ENCODE measurements at regions not wholly inside any gene's neighbourhood (a gene's known extent, or its start where the extent isn't known, plus 50 kb on each side); places are given as distances from the start of the nearest gene placed in this dataset.

- intact Hi-C loops (cut with DNase I; ENCODE audit: low total_unique reads) = no loop called here
- WGBS, 2 donors = 88 to 91% methylated on average over 2 of the region's 2 CpGs
- TF ChIP-seq POLR2A (IDR thresholded peaks at IDR 0.05) (no peak), CTCF (IDR thresholded peaks at IDR 0.05) (no peak)
- no peak for DNase-seq
- H3K4me3 ChIP-seq = no peak overlapping the region
- H3K36me3 ChIP-seq (ENCODE audit: low read depth, missing control alignments) = no peaks in the 10 kb centered on the region
- no peak overlapping the region for H3K27ac ChIP-seq
- H3K9me3 ChIP-seq = no peaks in the 10 kb centered on the region
- no peaks in the 10 kb centered on the region for H3K27me3 ChIP-seq
- H3K4me1 ChIP-seq = peaks cover 5% of the 10 kb centered on the region
Measured at GRCh38 chr10:3928569-3928968, 143.6 kb upstream of the KLF6 start.

- intact Hi-C loops (cut with DNase I; ENCODE audit: low total_unique reads) = no loop called here
- peaks cover 5% of the 10 kb centered on the region for H3K4me1 ChIP-seq
- no peak for DNase-seq
- H3K27ac ChIP-seq = no peak overlapping the region
- TF ChIP-seq POLR2A (IDR thresholded peaks at IDR 0.05) (no peak), CTCF (IDR thresholded peaks at IDR 0.05) (no peak)
- WGBS, 2 donors = 75 to 80% methylated on average over 3 of the region's 3 CpGs
- H3K4me3 ChIP-seq = no peak overlapping the region
- no peaks in the 10 kb centered on the region for H3K27me3 ChIP-seq
- H3K9me3 ChIP-seq = no peaks in the 10 kb centered on the region
- no peaks in the 10 kb centered on the region for H3K36me3 ChIP-seq (ENCODE audit: low read depth, missing control alignments)
Measured at GRCh38 chr10:3928078-3928477, 143.1 kb upstream of the KLF6 start.

- no peak overlapping the region for H3K27ac ChIP-seq
- intact Hi-C loops (cut with DNase I; ENCODE audit: low total_unique reads) = no loop called here
- no peaks in the 10 kb centered on the region for H3K9me3 ChIP-seq
- no peak for DNase-seq
- peaks cover 5% of the 10 kb centered on the region for H3K4me1 ChIP-seq
- TF ChIP-seq POLR2A (IDR thresholded peaks at IDR 0.05) = no peak
- H3K36me3 ChIP-seq (ENCODE audit: low read depth, missing control alignments) = no peaks in the 10 kb centered on the region
- WGBS, 2 donors = 66 to 71% methylated on average over 18 of the region's 18 CpGs
- no peak overlapping the region for H3K4me3 ChIP-seq
- no peaks in the 10 kb centered on the region for H3K27me3 ChIP-seq
Measured at GRCh38 chr10:3926675-3927525, 141.9 kb upstream of the KLF6 start.

GRCh38 chr10:3926258-3926657 lies 141.2 kb upstream of the KLF6 start:
- WGBS, 2 donors = 91 to 94% methylated on average over 4 of the region's 4 CpGs
- no peak for TF ChIP-seq CTCF (IDR thresholded peaks at IDR 0.05)
- TF ChIP-seq POLR2A (IDR thresholded peaks at IDR 0.05) = no peak
- intact Hi-C loops (cut with DNase I; ENCODE audit: low total_unique reads) = no loop called here
- no peaks in the 10 kb centered on the region for H3K9me3 ChIP-seq
- no peaks in the 10 kb centered on the region for H3K27me3 ChIP-seq
- no peak overlapping the region for H3K27ac ChIP-seq
- H3K4me3 ChIP-seq = no peak overlapping the region
- peaks cover 1% of the 10 kb centered on the region for H3K4me1 ChIP-seq
- no peaks in the 10 kb centered on the region for H3K36me3 ChIP-seq (ENCODE audit: low read depth, missing control alignments)
- no peak for DNase-seq

GRCh38 chr10:3925184-3925583 lies 140.2 kb upstream of the KLF6 start:
- DNase-seq = no peak
- no peaks in the 10 kb centered on the region for H3K4me1 ChIP-seq
- H3K4me3 ChIP-seq = no peak overlapping the region
- 73 to 94% methylated on average over 4 of the region's 4 CpGs for WGBS, 2 donors
- no peaks in the 10 kb centered on the region for H3K9me3 ChIP-seq
- H3K27me3 ChIP-seq = no peaks in the 10 kb centered on the region
- intact Hi-C loops (cut with DNase I; ENCODE audit: low total_unique reads) = no loop called here
- no peaks in the 10 kb centered on the region for H3K36me3 ChIP-seq (ENCODE audit: low read depth, missing control alignments)
- TF ChIP-seq POLR2A (IDR thresholded peaks at IDR 0.05) = no peak
- no peak for TF ChIP-seq CTCF (IDR thresholded peaks at IDR 0.05)
- H3K27ac ChIP-seq = no peak overlapping the region

Data from testis (tissue), 2 donors.